GM18519 (cell line): ENCODE measurements at regions not wholly inside any gene's neighbourhood (a gene's known extent, or its start where the extent isn't known, plus 50 kb on each side); places are given as distances from the start of the nearest gene placed in this dataset.

Experiments used
- ATAC-seq: cut with Tn5 transposase; IDR thresholded peaks from one replicate; pipeline ENCODE4 v1.9.1; 2021; ENCODE audit warnings: mild to moderate bottlenecking, moderate library complexity; ENCODE audit not compliant: unreplicated experiment, low FRiP score

DNA sequence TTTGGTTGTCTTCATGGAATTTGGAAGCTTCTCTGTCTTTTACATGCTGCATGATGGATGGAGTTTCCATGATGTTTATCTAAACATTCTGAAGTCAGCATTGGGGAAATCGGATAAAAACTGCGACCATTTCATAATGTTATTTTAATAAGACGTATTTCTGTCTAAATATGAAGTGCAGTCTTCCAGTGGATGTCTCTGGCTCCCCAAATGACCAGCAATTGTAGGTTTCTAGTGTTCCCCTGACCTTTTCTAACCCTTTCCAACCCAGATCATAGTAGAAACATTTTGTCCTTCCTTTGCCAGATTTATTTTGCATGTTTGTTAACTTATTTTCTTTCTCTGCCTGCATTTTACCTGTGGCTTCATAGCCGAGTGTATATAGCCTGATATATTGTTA, 559.3 kb downstream of the ADCYAP1 start:
- ATAC-seq: no peak

DNA sequence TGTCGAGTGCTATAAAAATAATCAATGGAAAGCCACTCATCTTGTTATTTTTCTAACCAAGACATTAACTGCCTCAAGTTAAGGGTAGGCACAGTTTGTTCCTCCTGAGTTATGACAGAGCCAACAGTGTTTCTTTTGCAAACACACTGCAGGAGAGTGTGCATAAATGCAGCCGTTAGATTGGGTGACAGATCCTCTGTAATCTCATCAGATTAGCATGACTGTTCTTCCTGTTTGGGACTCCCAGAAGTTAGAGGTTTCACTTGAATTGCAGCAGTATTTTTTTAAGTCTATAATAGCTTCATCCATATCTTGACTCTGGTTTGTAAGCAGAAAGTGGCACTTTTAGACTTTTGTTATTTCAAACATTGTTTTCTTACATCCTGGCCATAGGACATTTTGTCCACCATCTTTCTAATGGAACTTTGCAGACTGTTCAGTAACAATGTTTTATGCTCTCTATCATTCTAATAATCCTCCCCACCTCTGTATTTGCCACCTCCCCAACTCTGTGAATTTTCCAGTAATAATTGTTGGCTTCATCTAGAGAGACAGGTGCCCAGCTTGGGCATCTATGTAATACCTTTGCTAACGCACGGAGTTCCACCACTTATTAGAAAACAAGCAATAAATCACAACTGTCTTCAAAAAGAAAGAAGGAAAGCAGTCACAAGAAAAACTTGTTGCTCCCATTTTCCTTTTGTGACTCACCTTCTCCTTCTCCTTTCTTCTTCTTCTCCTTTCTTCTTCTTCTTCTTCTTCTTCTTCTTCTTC, 560.0 kb downstream of the ADCYAP1 start:
- ATAC-seq: no peak

DNA sequence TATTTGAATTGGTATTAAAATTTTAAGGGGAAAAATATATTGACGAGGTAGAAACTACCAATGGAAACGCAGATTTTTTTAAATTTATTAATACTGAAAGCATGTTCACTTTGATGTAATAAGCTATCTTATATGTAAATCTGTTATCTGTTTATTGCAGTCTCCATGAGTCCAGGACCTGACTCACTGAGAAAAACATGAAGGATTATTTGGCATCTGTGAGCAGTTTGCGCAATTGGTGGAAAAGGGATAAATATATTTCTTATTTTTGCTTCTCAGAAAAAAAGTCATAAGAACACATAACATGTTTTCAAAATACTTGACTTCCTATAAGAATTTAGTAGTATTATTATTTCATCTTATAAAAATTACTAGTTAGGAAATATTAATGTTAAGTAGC, 561.4 kb downstream of the ADCYAP1 start:
- ATAC-seq: no peak

- ATAC-seq: no peak
These were observed 562.8 kb downstream of the ADCYAP1 start for GRCh38 chr18:1467461-1467964.

GRCh38 chr18:1468550-1468949, 563.9 kb downstream of the ADCYAP1 start:
- no peak for ATAC-seq

GRCh38 chr18:1475867-1476266, 571.2 kb downstream of the ADCYAP1 start:
- ATAC-seq: no peak

- no peak for ATAC-seq
These were observed 575.6 kb downstream of the ADCYAP1 start for GRCh38 chr18:1480309-1480708.

- ATAC-seq: no peak
These were observed 576.9 kb downstream of the ADCYAP1 start for GRCh38 chr18:1481577-1481976.

DNA sequence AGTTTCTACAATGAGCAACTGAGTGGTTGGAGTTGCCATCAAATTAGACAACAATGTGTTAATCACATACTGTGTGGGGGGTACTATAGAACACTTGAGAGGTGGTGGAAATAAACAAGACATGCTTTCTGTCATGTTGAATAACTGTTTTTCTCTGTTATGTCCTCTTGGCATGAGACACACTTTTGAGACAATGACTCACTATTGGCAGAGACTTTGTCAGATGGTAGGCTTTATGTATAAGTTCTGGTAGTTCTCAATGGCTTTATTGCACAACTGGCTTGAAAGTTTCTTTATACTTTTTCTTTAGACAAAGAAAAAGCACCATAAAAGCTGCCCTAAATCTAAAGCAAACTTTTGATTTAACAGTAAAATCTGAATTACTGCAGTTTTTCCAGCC, 578.7 kb downstream of the ADCYAP1 start:
- no peak for ATAC-seq

- no peak for ATAC-seq
These were observed 582.8 kb downstream of the ADCYAP1 start for GRCh38 chr18:1487457-1487856.

- no peak for ATAC-seq
These were observed 583.7 kb downstream of the ADCYAP1 start for GRCh38 chr18:1488394-1488793.

GRCh38 chr18:1488957-1489356, 584.3 kb downstream of the ADCYAP1 start:
- ATAC-seq: no peak

GRCh38 chr18:1495387-1495786, 590.7 kb downstream of the ADCYAP1 start:
- no peak for ATAC-seq

- no peak for ATAC-seq
These were observed 591.4 kb downstream of the ADCYAP1 start for GRCh38 chr18:1496096-1496495.

GRCh38 chr18:1498216-1498615, 593.5 kb downstream of the ADCYAP1 start:
- ATAC-seq: no peak

- no peak for ATAC-seq
These were observed 594.6 kb downstream of the ADCYAP1 start for GRCh38 chr18:1499265-1499664.

DNA sequence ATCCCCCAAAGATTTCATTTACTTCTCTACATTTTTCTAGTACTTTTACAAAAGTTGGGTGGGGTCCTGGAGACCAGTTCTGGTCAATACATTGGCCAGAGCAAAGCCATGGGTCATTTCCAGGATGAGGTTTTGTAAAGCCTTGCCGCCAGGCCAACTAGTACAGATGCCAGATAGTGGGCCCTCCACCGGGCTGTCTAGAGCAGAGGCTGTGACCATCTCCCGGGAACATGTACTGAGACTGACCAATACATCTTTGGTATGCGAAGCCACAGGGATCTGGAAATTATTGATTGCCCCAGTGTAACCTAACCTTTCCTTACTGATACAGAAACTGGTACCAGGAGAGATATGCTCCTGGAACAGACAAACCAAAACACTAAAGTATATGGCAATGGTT, 599.2 kb downstream of the ADCYAP1 start:
- ATAC-seq: no peak

GRCh38 chr18:1505856-1506255, 601.2 kb downstream of the ADCYAP1 start:
- no peak for ATAC-seq

DNA sequence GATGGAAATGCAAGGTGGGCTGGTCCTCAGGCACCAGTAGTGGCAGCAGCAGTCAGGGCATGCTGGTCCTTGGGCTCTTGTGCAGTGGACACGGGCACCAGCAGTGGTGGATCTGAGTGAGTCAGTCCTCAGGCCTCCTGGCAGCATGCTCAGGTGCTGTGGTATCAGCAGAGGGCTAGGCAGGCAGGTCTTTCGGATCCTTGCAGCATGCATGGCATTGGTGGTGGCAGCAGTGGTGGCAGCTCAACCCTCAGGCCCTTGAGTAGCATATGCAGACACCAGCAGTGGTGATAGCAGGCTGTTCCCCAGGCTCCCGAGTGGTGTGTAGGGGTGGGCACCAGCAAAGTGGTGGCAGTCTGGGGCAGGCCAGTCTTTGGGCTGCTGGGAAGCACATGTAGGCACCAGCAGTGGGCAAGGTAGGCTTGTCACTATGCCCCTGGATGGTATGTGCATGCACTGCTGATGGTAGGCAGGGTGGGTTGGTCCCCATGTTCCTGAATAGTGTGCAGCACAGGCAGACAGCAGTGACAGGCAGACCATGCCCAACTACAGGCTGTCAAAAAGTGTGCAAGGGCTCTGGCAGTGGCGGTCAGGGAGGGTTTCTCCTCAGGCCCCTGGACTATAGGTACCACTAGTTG, 606.0 kb downstream of the ADCYAP1 start:
- ATAC-seq: no peak

DNA sequence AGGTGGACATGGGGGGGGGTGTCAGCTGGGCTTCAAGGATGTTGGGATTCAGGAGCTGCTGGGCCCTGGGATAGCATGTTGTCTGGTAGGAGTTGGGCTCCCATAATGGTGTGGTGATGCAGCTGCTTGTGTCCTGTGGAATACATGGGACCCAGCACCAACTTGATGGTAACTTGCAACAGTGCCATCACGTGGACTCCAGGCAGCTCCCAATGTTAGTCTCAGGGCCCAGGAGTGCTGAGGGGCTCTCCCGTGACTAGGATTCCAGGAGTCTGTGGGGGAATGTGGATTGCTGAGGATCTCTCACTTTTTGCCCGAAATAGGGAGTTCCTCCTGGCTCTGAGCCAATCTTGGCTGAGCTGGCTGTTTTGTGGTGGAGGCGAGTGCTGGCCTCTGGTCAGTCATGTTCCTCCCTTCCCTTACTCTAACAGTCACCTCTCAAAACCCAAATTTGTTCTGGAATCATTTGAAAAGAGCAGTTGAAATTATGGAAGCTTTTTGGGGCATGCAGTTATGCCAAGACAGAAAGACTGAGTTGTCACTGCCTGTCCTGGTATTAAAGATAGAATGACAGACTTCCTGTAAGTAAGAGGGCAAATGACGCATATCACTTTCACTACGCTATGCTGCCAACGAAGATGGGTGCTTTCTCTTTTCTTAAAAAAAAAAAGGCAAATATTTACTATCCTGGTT, 607.1 kb downstream of the ADCYAP1 start:
- no peak for ATAC-seq

GRCh38 chr18:1513519-1513918, 608.8 kb downstream of the ADCYAP1 start:
- ATAC-seq: no peak
